Fibroblast of villous mesenchyme (primary cell): ENCODE measurements at regions not wholly inside any gene's neighbourhood (a gene's known extent, or its start where the extent isn't known, plus 50 kb on each side); places are given as distances from the start of the nearest gene placed in this dataset.

ENCODE experiments used
- DNase-seq: peaks from one replicate; pipeline ENCODE4 v3.0.0-alpha.2; 2010; ENCODE audit warnings: low read depth
- H3K4me3 ChIP-seq: 2 replicates; pipeline ENCODE4 v1.5.1; 2011; ENCODE audit warnings: low read depth, mild to moderate bottlenecking, low read length
- CTCF ChIP-seq: IDR thresholded peaks from 2 replicates; pipeline ENCODE4 v1.5.1; 2012; ENCODE audit warnings: low read depth, mild to moderate bottlenecking, low read length; ENCODE audit not compliant: insufficient read depth

DNA sequence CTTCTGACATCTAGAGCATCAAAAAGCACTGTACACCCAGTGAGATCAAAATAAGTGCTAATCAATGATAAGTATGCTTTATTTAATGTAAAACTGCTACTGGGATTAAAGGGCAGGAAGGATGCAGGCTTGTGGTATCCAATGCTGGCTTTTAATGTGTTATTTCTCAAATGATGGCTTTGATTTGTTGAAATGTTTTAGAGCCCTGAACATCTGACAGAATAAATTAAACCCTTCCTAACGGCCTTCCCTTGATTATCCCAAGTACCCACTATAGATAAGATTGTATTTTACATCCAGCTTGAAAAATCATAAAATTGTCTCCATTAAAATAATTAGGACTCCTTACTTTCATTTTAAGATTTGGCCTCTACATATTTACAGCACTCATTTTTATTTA, 382.9 kb downstream of the HNRNPD start:
- TF ChIP-seq CTCF = no peak
- no peak overlapping the region for H3K4me3 ChIP-seq
- DNase-seq = no peak

GRCh38 chr4:81990211-81990610, 383.6 kb downstream of the HNRNPD start:
- no peak for TF ChIP-seq CTCF
- H3K4me3 ChIP-seq = no peak overlapping the region
- no peak for DNase-seq

- no peak for DNase-seq
- no peak overlapping the region for H3K4me3 ChIP-seq
- no peak for TF ChIP-seq CTCF
Observed at GRCh38 chr4:81989202-81989601, 384.6 kb downstream of the HNRNPD start.

GRCh38 chr4:81988178-81988577, 385.6 kb downstream of the HNRNPD start:
- TF ChIP-seq CTCF = no peak
- no peak for DNase-seq
- no peak overlapping the region for H3K4me3 ChIP-seq

DNA sequence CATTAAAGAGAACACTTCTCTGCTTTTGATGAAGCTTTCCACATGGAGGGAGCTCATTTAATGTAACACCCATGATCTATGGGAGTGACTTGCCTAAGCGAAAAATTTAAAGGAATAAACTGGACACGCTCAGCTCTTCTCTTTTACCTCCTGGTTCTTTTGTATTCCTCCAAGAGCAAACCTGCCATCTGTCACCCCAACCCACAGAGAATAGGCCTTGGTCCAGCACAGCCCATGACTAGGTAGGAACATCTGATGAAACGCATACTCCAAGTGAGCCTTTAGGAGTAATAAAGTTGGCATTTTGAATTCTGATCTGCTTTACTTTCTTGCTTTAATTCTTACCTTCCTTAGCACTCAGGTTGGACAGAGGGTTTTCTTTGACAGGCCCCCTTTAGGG, 389.0 kb downstream of the HNRNPD start:
- no peak for DNase-seq
- H3K4me3 ChIP-seq = no peak overlapping the region
- TF ChIP-seq CTCF = no peak

GRCh38 chr4:81982846-81983540, 390.8 kb downstream of the HNRNPD start:
- no peak overlapping the region for H3K4me3 ChIP-seq
- no peak for DNase-seq
- TF ChIP-seq CTCF = no peak

GRCh38 chr4:81981218-81981617, 392.6 kb downstream of the HNRNPD start:
- no peak for DNase-seq

More at GRCh38 chr4:81981218-81981617, 392.6 kb downstream of the HNRNPD start:
- no peak overlapping the region for H3K4me3 ChIP-seq
- TF ChIP-seq CTCF = no peak
